Liver (tissue), 8 donors: ENCODE measurements at regions not wholly inside any gene's neighbourhood (a gene's known extent, or its start where the extent isn't known, plus 50 kb on each side); places are given as distances from the start of the nearest gene placed in this dataset.

Experiments
- DNase-seq: peaks from one replicate; pipeline ENCODE4 v3.0.0-alpha.2; 2017; ENCODE audit warnings: low spot score
- H3K27ac ChIP-seq, 2 donors: one replicate each; pipeline ENCODE4 v1.7.0; 2013; ENCODE audit warnings: inconsistent platforms in 2 of 2, low read length in 2 of 2, control low read depth in 1 of 2, low read depth in 1 of 2, mild to moderate bottlenecking in 1 of 2
- H3K27me3 ChIP-seq, 4 donors: one replicate each; pipeline versions ENCODE4 v1.6.1 to v1.7.0; 2013; ENCODE audit warnings: low read length in 3 of 4, inconsistent platforms in 1 of 4, mild to moderate bottlenecking in 1 of 4, moderate library complexity in 1 of 4; ENCODE audit not compliant: control insufficient read depth in 4 of 4, insufficient read depth in 4 of 4
- H3K36me3 ChIP-seq, 4 donors: one replicate each; pipeline versions ENCODE4 v1.6.1 to v1.7.0; 2013; ENCODE audit warnings: low read length in 3 of 4, mild to moderate bottlenecking in 3 of 4, low read depth in 1 of 4, moderate library complexity in 1 of 4; ENCODE audit not compliant: control insufficient read depth in 4 of 4, insufficient read depth in 3 of 4
- H3K4me1 ChIP-seq, 4 donors: one replicate each; pipeline versions ENCODE4 v1.6.1 to v1.7.0; 2013; ENCODE audit warnings: low read length in 3 of 4, mild to moderate bottlenecking in 3 of 4, moderate library complexity in 1 of 4; ENCODE audit not compliant: control insufficient read depth in 4 of 4, insufficient read depth in 4 of 4
- H3K4me3 ChIP-seq, 3 donors: one replicate each; pipeline versions ENCODE4 v1.6.1 to v1.7.0; 2013; ENCODE audit warnings: low read length in 3 of 3, control low read depth in 1 of 3, low read depth in 1 of 3, mild to moderate bottlenecking in 1 of 3
- H3K9ac ChIP-seq, 2 donors: one replicate each; pipeline ENCODE4 v1.7.0; 2013; ENCODE audit warnings: low read length in 2 of 2, mild to moderate bottlenecking in 2 of 2, moderate library complexity in 2 of 2, control low read depth in 1 of 2, low read depth in 1 of 2
- H3K9me3 ChIP-seq, 4 donors: one replicate each; pipeline versions ENCODE4 v1.6.1 to v1.7.0; 2013; ENCODE audit warnings: low read length in 3 of 4; ENCODE audit not compliant: control insufficient read depth in 4 of 4
- CTCF ChIP-seq: fragments of 150-350 bp; IDR thresholded peaks from 2 replicates; pipeline ENCODE4 v1.5.1; 2017; ENCODE audit warnings: improper control_type of control experiment, low read depth, low read length; ENCODE audit not compliant: missing input control
- FOXA1 ChIP-seq: IDR thresholded peaks from 2 replicates; pipeline ENCODE4 v1.6.1; 2016; ENCODE audit warnings: antibody characterized with exemption
- FOXA2 ChIP-seq: IDR thresholded peaks from 2 replicates; pipeline ENCODE4 v1.6.1; 2016; ENCODE audit warnings: antibody characterized with exemption
- JUND ChIP-seq, 2 donors: IDR thresholded peaks; 2 replicates each; pipeline ENCODE4 v1.6.1; 2016; ENCODE audit warnings: antibody characterized with exemption in 2 of 2
- RAD21 ChIP-seq, 2 donors: IDR thresholded peaks; 2 replicates each; pipeline ENCODE4 v1.6.1; 2016; ENCODE audit warnings: antibody characterized with exemption in 2 of 2, mild to moderate bottlenecking in 2 of 2
- REST ChIP-seq: IDR thresholded peaks from 2 replicates; pipeline ENCODE4 v1.6.1; 2016; ENCODE audit warnings: antibody characterized with exemption, mild to moderate bottlenecking
- RXRA ChIP-seq, 2 donors: IDR thresholded peaks; 2 replicates each; pipeline ENCODE4 v1.6.1; 2017 to 2018; ENCODE audit warnings: antibody characterized with exemption in 2 of 2, mild to moderate bottlenecking in 1 of 2
- SP1 ChIP-seq: IDR thresholded peaks from 2 replicates; pipeline ENCODE4 v1.6.1; 2018; ENCODE audit warnings: antibody characterized with exemption, mild to moderate bottlenecking
- TAF1 ChIP-seq: conservative IDR thresholded peaks from 2 replicates; pipeline ENCODE4 v1.6.1; 2016; ENCODE audit warnings: antibody characterized with exemption, mild to moderate bottlenecking
- ZBTB33 ChIP-seq: IDR thresholded peaks from 2 replicates; pipeline ENCODE4 v1.6.1; 2016; ENCODE audit warnings: antibody characterized with exemption
- WGBS: extraction: QIAGEN DNeasy Blood & Tissue Kit; methylation state at CpG from one replicate; pipeline ENCODE4 v1.1.7; 2013; 5-methylcytosine and 5-hydroxymethylcytosine counted together
- TF ChIP-seq, protein P1 (sequence below): IDR thresholded peaks from 2 replicates; pipeline ENCODE4 v1.6.1; 2016; ENCODE audit warnings: antibody characterized with exemption
- donor health status: healthy.
- donor health status: healthy.
- donor health status: healthy.
- donor health status: healthy.
- donor health status: healthy.

GRCh38 chrX:69258893-69259292 is 93.6 kb upstream of the PJA1 start (continued):
- TF ChIP-seq REST (no peak), TAF1 (no peak), JUND (IDR thresholded peaks at IDR 0.05) (no peak), FOXA1 (no peak)

DNA sequence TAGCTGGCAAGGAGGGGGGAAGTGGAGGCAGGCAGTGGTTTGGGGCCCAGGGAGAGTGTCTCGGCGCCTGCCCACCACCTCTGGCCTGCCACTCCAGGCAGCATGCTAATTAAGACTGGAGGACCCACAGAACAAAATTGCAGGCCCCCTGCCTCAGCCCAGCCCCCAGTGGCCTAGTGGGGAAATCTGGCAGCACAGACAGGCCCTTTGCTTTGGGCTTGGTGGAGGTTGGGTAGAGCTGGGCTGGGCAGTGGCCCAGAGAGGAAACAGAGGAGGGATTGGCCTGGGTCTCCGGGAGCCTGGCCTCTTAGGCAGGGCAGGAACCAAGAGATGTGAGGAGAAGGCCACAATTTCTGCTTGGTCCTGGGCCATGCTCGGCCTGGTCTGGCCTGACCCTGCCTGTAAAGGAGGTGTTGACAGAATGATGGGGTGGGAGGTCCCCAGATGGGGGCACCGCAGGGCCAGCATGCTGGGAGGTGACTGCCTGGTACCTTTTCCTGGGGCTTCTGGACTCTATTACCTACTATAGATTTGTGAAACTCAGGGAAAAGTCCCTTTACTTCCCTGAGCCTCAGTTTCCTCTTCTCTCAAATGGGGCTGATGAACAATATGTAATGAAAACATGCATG is 92.4 kb upstream of the PJA1 start:
- Histone ChIP-seq H3K9me3 (no peaks in the 10 kb centered on the region), H3K9ac (no peak overlapping the region), H3K27ac (no peak overlapping the region), H3K4me3 (no peak overlapping the region), H3K36me3 (no peaks in the 10 kb centered on the region), H3K27me3 (peaks cover 0 to 1% (median 0%) of the 10 kb centered on the region in 4 donors), H3K4me1 (no peaks in the 10 kb centered on the region)
- no peak for DNase-seq
- 80% methylated on average over 5 of the region's 5 CpGs for WGBS
- TF ChIP-seq CTCF (no peak), FOXA1 (no peak), SP1 (no peak), RAD21 (IDR thresholded peaks at IDR 0.05) (no peak)

DNA sequence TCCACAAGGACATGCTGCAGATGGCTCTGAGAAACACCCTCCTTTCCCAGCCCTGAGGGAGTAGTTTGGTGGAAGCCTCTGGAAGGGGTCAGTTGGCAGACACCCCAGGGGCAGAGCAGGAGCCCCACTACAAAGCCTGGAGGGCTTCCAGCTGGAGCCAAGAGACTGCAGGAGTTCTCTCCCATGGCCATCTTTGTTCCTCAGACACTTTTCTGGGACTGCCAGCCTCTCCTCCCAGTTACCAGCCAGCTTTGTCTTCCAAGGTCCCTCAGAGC is 91.0 kb upstream of the PJA1 start:
- Histone ChIP-seq H3K9me3 (no peaks in the 10 kb centered on the region), H3K36me3 (no peaks in the 10 kb centered on the region), H3K4me1 (no peaks in the 10 kb centered on the region), H3K9ac (no peak overlapping the region), H3K4me3 (no peak overlapping the region), H3K27ac (no peak overlapping the region), H3K27me3 (no peaks in the 10 kb centered on the region)
- no peak for DNase-seq
- TF ChIP-seq FOXA2 (no peak), RXRA (IDR thresholded peaks at IDR 0.05) (no peak), ZBTB33 (no peak), TAF1 (no peak), SP1 (no peak)
- TF ChIP-seq, protein P1, sequence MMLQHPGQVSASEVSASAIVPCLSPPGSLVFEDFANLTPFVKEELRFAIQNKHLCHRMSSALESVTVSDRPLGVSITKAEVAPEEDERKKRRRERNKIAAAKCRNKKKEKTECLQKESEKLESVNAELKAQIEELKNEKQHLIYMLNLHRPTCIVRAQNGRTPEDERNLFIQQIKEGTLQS, result no peak
